ENCODE measurements at regions not wholly inside any gene's neighbourhood (a gene's known extent, or its start where the extent isn't known, plus 50 kb on each side); places are given as distances from the start of the nearest gene placed in this dataset.

DNA sequence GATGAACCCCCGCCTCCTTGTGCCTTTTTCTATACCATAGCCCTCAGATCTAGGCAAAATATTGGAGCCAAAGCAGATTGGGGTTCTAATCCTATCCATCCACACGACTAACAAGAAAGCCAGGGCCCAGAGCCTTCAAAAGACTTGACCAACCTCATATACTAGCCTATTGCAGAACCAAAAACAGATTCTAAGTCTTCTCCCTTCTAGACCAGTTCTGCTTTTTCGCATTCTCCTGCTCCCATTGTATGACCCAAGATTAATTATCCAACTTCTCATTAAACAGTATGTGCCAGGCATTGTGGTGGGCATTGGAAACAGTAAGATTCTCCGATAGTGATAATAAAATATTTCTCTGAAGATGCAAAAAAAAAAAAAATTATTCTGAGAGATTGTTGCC lies 113.7 kb upstream of the JARID2 start:
- no peak overlapping the region for H3K4me2 ChIP-seq (ENCODE audit: low read length)
- no peak overlapping the region for H3K27ac ChIP-seq
- TF ChIP-seq, protein P1, sequence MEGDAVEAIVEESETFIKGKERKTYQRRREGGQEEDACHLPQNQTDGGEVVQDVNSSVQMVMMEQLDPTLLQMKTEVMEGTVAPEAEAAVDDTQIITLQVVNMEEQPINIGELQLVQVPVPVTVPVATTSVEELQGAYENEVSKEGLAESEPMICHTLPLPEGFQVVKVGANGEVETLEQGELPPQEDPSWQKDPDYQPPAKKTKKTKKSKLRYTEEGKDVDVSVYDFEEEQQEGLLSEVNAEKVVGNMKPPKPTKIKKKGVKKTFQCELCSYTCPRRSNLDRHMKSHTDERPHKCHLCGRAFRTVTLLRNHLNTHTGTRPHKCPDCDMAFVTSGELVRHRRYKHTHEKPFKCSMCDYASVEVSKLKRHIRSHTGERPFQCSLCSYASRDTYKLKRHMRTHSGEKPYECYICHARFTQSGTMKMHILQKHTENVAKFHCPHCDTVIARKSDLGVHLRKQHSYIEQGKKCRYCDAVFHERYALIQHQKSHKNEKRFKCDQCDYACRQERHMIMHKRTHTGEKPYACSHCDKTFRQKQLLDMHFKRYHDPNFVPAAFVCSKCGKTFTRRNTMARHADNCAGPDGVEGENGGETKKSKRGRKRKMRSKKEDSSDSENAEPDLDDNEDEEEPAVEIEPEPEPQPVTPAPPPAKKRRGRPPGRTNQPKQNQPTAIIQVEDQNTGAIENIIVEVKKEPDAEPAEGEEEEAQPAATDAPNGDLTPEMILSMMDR (IDR thresholded peaks at IDR 0.05): no peak
- no peaks in the 10 kb centered on the region for H3K79me2 ChIP-seq
- H3K27me3 ChIP-seq (ENCODE audit: control insufficient read depth, insufficient read depth, low read length): no peaks in the 10 kb centered on the region
- no peaks in the 10 kb centered on the region for H3K9me3 ChIP-seq (ENCODE audit: control insufficient read depth, low read length)
- no peak overlapping the region for H3K4me3 ChIP-seq (ENCODE audit: low read depth, low read length)
- no peak overlapping the region for H3K9ac ChIP-seq
- H3K4me1 ChIP-seq: no peaks in the 10 kb centered on the region
- no peak overlapping the region for H2AFZ ChIP-seq
- H3K36me3 ChIP-seq (ENCODE audit: control insufficient read depth, insufficient read depth, low read length): no peaks in the 10 kb centered on the region

DNA sequence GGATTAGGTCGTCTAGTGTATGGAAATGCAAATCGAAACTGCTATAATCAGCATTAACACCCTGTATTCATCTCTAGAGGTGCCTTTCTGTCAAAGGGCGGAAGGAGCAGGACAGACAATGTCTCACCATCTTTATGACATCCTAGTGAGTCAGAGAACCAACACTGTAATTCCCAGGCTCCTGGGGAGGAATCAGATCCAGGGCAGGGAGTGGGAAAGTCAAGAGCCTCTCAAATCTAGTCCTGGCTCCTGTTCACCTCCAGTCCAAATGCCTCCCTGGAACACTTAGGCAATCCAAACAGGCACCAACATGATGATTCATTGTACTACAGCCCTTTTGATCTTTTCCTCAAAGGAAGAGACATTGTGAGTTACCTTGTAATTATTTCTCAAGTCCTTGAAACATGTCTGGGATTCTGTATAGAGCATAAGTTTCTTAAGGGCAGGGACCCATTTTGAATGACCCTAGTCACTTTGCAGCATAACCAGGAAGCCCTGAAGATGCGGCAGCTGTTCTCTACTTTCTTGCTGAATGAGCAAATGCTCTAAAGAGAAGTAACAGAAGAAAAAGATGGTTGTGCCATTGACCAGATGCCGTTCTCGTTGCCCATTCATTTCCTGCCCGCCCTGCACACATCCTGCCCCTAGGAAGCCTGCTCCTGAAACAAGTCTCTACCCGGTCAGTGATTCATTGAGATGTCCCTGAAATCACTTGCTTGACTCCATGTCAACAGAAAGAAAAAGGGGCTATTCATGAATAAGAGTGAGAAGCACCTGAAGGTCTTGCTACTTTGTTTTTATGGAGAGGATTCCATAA lies 112.8 kb upstream of the JARID2 start:
- no peak overlapping the region for H3K9ac ChIP-seq
- TF ChIP-seq, protein P1 (IDR thresholded peaks at IDR 0.05): no peak
- no peaks in the 10 kb centered on the region for H3K27me3 ChIP-seq (ENCODE audit: control insufficient read depth, insufficient read depth, low read length)
- H2AFZ ChIP-seq: no peak overlapping the region
- H3K4me2 ChIP-seq (ENCODE audit: low read length): no peak overlapping the region
- H3K36me3 ChIP-seq (ENCODE audit: control insufficient read depth, insufficient read depth, low read length): no peaks in the 10 kb centered on the region
- H3K27ac ChIP-seq: no peak overlapping the region
- no peaks in the 10 kb centered on the region for H3K4me1 ChIP-seq
- H3K9me3 ChIP-seq (ENCODE audit: control insufficient read depth, low read length): no peaks in the 10 kb centered on the region
- no peak overlapping the region for H3K4me3 ChIP-seq (ENCODE audit: low read depth, low read length)
- no peaks in the 10 kb centered on the region for H3K79me2 ChIP-seq

DNA sequence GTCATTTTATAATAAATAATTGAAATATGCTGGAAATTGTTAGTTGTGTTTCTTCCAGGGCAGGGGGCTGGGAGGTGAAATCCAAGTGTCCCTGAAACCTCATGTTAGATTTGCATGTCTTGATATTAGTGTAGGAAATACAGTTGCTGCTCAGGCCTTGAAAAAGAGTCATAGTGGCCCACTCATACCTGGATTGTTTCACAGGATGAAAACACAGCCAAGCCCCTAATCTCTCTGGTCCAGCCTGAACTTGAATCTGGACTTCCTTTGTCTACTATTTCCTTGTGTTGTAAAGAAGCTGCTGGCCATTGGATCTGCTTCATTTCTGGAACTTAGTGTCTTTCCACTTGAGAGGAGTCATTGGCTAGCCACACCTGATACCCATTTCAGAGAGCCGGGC lies 108.8 kb upstream of the JARID2 start:
- Histone ChIP-seq H3K9me3 (ENCODE audit: control insufficient read depth, low read length) (no peaks in the 10 kb centered on the region), H3K4me1 (no peaks in the 10 kb centered on the region), H3K79me2 (no peaks in the 10 kb centered on the region), H3K9ac (no peak overlapping the region), H3K4me3 (ENCODE audit: low read depth, low read length) (no peak overlapping the region), H2AFZ (no peak overlapping the region), H3K36me3 (ENCODE audit: control insufficient read depth, insufficient read depth, low read length) (no peaks in the 10 kb centered on the region), H3K4me2 (ENCODE audit: low read length) (no peak overlapping the region), H3K27ac (no peak overlapping the region), H3K27me3 (ENCODE audit: control insufficient read depth, insufficient read depth, low read length) (no peaks in the 10 kb centered on the region)
- TF ChIP-seq, protein P1 (IDR thresholded peaks at IDR 0.05): no peak

DNA sequence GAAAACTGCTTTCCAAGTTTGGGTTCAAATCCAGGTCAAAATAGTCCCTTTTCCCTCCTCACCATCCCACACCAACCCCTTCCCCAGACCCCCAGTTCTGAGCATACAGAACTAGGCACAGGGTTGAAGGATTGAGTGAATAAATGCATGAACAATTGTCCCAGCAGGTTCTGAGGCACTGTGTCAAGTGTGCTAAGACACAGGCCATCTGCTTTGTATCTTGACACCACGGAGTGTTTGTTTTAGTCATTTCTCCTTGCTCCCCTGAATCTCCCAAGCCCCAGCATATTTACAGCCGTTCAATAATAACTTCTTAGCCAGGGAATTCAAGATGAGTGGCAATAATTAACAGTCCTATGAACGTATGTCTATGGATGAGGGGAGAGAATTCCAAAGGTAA lies 102.8 kb upstream of the JARID2 start:
- TF ChIP-seq, protein P1 (IDR thresholded peaks at IDR 0.05): no peak
- H3K27ac ChIP-seq: no peak overlapping the region
- H3K4me1 ChIP-seq: no peaks in the 10 kb centered on the region
- no peaks in the 10 kb centered on the region for H3K79me2 ChIP-seq
- no peak overlapping the region for H3K9ac ChIP-seq
- no peak overlapping the region for H3K4me2 ChIP-seq (ENCODE audit: low read length)
- no peaks in the 10 kb centered on the region for H3K27me3 ChIP-seq (ENCODE audit: control insufficient read depth, insufficient read depth, low read length)
- H3K36me3 ChIP-seq (ENCODE audit: control insufficient read depth, insufficient read depth, low read length): no peaks in the 10 kb centered on the region
- H3K4me3 ChIP-seq (ENCODE audit: low read depth, low read length): no peak overlapping the region
- H3K9me3 ChIP-seq (ENCODE audit: control insufficient read depth, low read length): no peaks in the 10 kb centered on the region
- no peak overlapping the region for H2AFZ ChIP-seq

DNA sequence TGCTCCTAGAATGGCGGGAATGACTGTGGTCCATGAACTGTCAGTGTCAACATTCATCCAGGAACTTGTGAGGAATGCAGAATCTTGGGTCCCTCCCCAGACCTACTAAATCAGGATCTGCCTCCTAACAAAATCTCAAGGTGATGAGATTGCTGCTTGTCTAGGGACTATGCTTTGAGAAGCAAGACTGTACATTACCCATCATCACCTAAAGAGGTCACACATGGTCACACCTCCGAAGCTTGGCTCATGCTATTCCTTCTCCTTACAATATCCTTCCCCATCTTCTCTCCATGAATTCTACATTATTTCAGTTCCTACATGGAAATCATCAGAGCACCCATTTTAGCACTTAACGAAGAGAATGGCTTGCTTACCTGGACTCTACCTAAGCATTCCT lies 102.3 kb upstream of the JARID2 start:
- Histone ChIP-seq H3K27me3 (ENCODE audit: control insufficient read depth, insufficient read depth, low read length) (no peaks in the 10 kb centered on the region), H3K4me2 (ENCODE audit: low read length) (no peak overlapping the region), H3K9ac (no peak overlapping the region), H3K9me3 (ENCODE audit: control insufficient read depth, low read length) (no peaks in the 10 kb centered on the region), H2AFZ (no peak overlapping the region), H3K4me3 (ENCODE audit: low read depth, low read length) (no peak overlapping the region), H3K4me1 (no peaks in the 10 kb centered on the region), H3K36me3 (ENCODE audit: control insufficient read depth, insufficient read depth, low read length) (no peaks in the 10 kb centered on the region), H3K27ac (no peak overlapping the region), H3K79me2 (no peaks in the 10 kb centered on the region)
- TF ChIP-seq, protein P1 (IDR thresholded peaks at IDR 0.05): no peak

Data from parathyroid adenoma (tissue), 2 donors.